PFSK-1 (cell line): ENCODE measurements at regions not wholly inside any gene's neighbourhood (a gene's known extent, or its start where the extent isn't known, plus 50 kb on each side); places are given as distances from the start of the nearest gene placed in this dataset.

Source experiments
- POLR2AphosphoS5 ChIP-seq: IDR thresholded peaks from 2 replicates; pipeline ENCODE4 v1.6.1; 2012; ENCODE audit warnings: low read depth, mild to moderate bottlenecking, control low read depth, low read length, moderate library complexity
- SIN3A ChIP-seq: IDR thresholded peaks from 2 replicates; pipeline ENCODE4 v1.6.1; 2012; ENCODE audit warnings: mild to moderate bottlenecking, low read length, moderate library complexity, borderline replicate concordance; ENCODE audit not compliant: insufficient read depth

GRCh38 chr11:92919048-92919447 is 50.4 kb upstream of the MTNR1B start:
- TF ChIP-seq SIN3A (no peak), POLR2AphosphoS5 (no peak)
